Epithelial cell of proximal tubule (primary cell): ENCODE measurements at regions not wholly inside any gene's neighbourhood (a gene's known extent, or its start where the extent isn't known, plus 50 kb on each side); places are given as distances from the start of the nearest gene placed in this dataset.

ENCODE experiments used
- DNase-seq: peaks from one replicate; pipeline ENCODE4 v3.0.0-alpha.2; 2011; ENCODE audit warnings: low read depth
- H3K4me3 ChIP-seq: 2 replicates; pipeline ENCODE4 v1.5.1; 2011; ENCODE audit warnings: low read depth, mild to moderate bottlenecking, low read length
- CTCF ChIP-seq: conservative IDR thresholded peaks from 2 replicates; pipeline ENCODE4 v1.5.1; 2012; ENCODE audit warnings: low read depth, mild to moderate bottlenecking, low read length

- H3K4me3 ChIP-seq, result no peak overlapping the region
- no peak for TF ChIP-seq CTCF
- DNase-seq, result no peak
Observed at GRCh38 chr5:89071101-89071940, 188.3 kb upstream of the MEF2C start.

- DNase-seq, result no peak
- no peak for TF ChIP-seq CTCF
- H3K4me3 ChIP-seq, result no peak overlapping the region
Observed at GRCh38 chr5:89069591-89069990, 186.6 kb upstream of the MEF2C start.

DNA sequence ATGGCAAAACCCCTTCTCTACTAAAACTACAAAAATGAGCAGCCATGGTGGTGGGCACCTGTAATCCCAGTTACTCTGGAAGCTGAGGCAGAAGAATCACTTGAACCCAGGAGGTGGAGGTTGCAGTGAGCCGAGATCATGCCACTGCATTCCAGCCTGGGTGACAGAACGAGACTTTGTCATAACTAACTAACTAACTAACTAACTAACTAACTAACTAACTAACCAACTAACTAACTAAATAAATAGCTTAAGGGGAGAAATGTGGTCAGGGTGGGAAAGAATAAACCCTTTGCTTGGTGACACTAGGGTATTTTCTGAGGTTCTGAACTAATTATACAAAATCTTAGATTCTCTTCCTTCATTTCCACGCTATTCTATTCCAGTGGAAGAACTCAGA, 184.4 kb upstream of the MEF2C start:
- DNase-seq, result no peak
- no peak for TF ChIP-seq CTCF
- no peak overlapping the region for H3K4me3 ChIP-seq

DNA sequence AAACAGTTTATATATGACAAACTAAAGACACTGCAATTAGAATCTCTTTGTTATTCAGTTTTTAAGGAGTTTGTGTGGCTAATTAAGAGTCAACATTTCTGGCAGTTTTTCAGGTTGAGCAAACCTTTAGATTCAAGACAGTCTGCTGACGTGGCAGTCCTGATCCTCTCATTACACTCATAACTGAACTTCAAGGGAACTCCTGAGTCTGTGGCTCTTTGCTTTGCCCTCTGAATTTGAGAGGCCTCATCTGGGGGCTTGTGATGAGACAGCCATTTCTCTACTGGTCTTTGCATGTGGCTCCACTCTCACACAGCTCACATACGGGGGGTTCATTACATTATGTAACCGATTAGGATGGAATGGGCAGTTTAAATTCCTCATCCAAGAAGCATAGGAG, 182.9 kb upstream of the MEF2C start:
- TF ChIP-seq CTCF, result no peak
- DNase-seq, result no peak
- H3K4me3 ChIP-seq, result no peak overlapping the region

DNA sequence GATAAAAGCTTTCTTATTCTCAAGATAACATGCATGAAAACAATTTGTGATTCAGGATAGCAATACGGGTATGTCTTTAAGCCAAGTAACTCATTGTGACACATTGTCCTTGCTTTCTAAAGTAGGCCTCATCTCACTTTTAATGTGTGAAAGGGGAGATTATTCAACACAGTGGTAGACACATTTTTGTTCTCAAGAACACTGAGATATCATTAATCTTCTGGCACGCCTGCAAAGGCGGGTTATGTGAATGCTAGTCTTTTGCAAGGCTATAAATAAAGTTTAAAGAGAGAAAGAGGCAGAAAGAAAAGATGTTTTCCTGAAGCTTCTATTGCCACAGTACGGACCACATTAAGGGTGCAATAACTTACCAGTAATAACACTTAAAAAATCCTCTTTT, 181.8 kb upstream of the MEF2C start:
- H3K4me3 ChIP-seq, result no peak overlapping the region
- TF ChIP-seq CTCF, result no peak
- DNase-seq, result no peak

DNA sequence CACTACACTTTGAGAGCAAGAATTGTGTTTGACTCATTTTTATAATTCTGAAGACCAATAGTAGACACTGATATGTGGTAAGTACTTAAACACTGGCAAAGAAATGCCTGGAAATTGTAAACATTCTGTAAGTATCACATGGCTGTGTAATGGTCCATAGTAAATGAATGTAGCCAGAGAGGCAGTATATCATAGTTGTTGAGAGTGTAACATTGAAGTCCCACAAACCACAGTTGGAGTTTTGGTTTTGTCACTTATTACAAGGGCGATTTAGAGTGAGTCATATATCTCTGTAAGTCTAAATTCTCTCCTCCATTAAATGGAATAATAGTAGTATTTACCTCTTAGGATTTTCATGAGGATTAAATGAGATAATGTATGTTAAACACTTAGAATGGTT, 181.1 kb upstream of the MEF2C start:
- no peak overlapping the region for H3K4me3 ChIP-seq
- TF ChIP-seq CTCF, result no peak
- DNase-seq, result no peak

GRCh38 chr5:89060768-89061167, 177.8 kb upstream of the MEF2C start:
- TF ChIP-seq CTCF, result no peak
- no peak for DNase-seq

More at GRCh38 chr5:89060768-89061167, 177.8 kb upstream of the MEF2C start:
- no peak overlapping the region for H3K4me3 ChIP-seq
